Neural cell (in vitro differentiated cells): ENCODE measurements at regions not wholly inside any gene's neighbourhood (a gene's known extent, or its start where the extent isn't known, plus 50 kb on each side); places are given as distances from the start of the nearest gene placed in this dataset.

Experiments
- EP300 ChIP-seq: fragments of 450-650 bp; conservative IDR thresholded peaks from 2 replicates; pipeline ENCODE4 v1.6.1; 2014; ENCODE audit warnings: antibody characterized with exemption, mild to moderate bottlenecking, moderate library complexity; ENCODE audit not compliant: poor library complexity, severe bottlenecking
- EZH2 ChIP-seq: fragments of 200-600, 300-800 bp; shearing (Covaris generic), sonication (generic); IDR thresholded peaks from 2 replicates; pipeline ENCODE4 v1.6.1; 2014; ENCODE audit warnings: antibody characterized with exemption, low read length, borderline replicate concordance, mild to moderate bottlenecking; ENCODE audit not compliant: insufficient read depth, poor library complexity, severe bottlenecking

DNA sequence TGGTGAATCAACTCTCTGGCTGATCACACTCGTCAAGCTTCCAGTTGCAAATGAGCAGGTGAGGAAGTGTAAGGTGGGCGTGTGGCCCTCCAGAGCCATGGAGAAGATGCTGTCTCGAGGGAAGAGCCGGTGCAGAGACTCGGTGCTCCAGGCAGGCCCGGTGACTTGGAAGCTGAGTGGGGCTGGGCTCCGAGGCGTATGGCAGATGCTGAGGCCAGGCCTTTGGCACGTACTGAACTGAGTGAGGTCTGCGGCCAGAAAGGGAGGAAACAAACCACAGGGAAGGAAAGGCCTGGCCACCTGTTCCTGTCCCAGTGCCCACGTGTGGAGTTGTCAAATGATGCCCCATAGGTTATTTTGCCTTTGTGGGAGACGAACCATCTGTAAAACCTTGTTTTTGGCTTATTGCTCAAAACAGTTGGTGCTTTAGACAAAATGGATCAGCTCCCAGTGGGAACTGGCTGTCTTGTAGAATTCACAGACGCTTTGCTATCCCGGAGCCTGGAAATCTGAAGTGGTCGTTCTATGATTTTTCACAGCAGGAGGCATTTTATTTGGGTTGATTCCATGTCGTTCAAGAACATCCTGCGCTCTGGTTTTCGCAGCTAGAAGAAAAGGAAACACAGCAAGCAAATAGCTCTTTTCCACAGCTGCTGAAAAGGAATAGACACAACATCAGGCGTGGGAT lies 117.5 kb upstream of the TMEM18 start:
- no peak for TF ChIP-seq EZH2
- TF ChIP-seq EP300 = no peak
